Sigmoid colon (tissue), 4 donors: ENCODE measurements at regions not wholly inside any gene's neighbourhood (a gene's known extent, or its start where the extent isn't known, plus 50 kb on each side); places are given as distances from the start of the nearest gene placed in this dataset.
A peak's percentile ranks its signal among the peaks of the same experiment; 100 is the strongest.

ENCODE experiments used
- POLR2A ChIP-seq, 2 donors: fragments of 450-650 bp; IDR thresholded peaks; one replicate each; pipeline ENCODE4 v1.6.1; 2016; ENCODE audit warnings: antibody characterized with exemption in 2 of 2, mild to moderate bottlenecking in 2 of 2, moderate library complexity in 2 of 2
- POLR2AphosphoS5 ChIP-seq, 4 donors: sonication (generic); formaldehyde crosslinking; IDR thresholded peaks; one replicate each; pipeline ENCODE4 v1.6.1; 2017; ENCODE audit warnings: antibody characterized with exemption in 4 of 4
- TF ChIP-seq, protein P1 (sequence below), 4 experiments: fragments of 450-650 bp in 3 of 4; fragments of 200-600 bp in 1 of 4; IDR thresholded peaks; one replicate each; pipeline ENCODE4 v1.5.1; 2016 to 2019; ENCODE audit warnings: antibody characterized with exemption in 4 of 4, mild to moderate bottlenecking in 3 of 4, moderate library complexity in 2 of 4

- TF ChIP-seq, protein P1, sequence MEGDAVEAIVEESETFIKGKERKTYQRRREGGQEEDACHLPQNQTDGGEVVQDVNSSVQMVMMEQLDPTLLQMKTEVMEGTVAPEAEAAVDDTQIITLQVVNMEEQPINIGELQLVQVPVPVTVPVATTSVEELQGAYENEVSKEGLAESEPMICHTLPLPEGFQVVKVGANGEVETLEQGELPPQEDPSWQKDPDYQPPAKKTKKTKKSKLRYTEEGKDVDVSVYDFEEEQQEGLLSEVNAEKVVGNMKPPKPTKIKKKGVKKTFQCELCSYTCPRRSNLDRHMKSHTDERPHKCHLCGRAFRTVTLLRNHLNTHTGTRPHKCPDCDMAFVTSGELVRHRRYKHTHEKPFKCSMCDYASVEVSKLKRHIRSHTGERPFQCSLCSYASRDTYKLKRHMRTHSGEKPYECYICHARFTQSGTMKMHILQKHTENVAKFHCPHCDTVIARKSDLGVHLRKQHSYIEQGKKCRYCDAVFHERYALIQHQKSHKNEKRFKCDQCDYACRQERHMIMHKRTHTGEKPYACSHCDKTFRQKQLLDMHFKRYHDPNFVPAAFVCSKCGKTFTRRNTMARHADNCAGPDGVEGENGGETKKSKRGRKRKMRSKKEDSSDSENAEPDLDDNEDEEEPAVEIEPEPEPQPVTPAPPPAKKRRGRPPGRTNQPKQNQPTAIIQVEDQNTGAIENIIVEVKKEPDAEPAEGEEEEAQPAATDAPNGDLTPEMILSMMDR (IDR thresholded peaks at IDR 0.05): peak in 3 of 4 experiments; percentile 18 to 35 (median 19)
- peak; percentile 14 to 62 for TF ChIP-seq POLR2A (IDR thresholded peaks at IDR 0.05)
- TF ChIP-seq POLR2AphosphoS5 (IDR thresholded peaks at IDR 0.05): peak; percentile 45 to 90 (median 79)
Observed at GRCh38 chr6:17012421-17013225, 89.2 kb upstream of the STMND1 start.
